ENCODE measurements at regions not wholly inside any gene's neighbourhood (a gene's known extent, or its start where the extent isn't known, plus 50 kb on each side); places are given as distances from the start of the nearest gene placed in this dataset.
A peak's percentile ranks its signal among the peaks of the same experiment; 100 is the strongest.

DNA sequence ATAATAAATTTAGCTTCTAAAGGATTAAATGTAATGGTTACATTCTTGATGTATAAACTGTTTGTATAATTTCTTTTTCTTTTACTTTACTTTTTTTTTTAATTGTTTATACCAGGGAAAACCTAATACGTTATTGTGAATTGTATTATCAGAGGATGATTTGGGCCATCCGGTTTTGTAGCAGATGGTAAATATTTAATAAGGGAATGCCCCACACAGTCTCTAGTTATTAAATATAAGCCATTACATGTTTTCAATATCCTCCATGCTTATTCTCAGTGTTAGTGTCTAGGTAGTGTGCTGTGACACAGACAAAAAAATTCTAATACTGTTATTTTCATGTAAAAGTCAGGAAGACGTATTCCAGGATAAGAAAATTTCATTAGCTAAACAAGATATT is 553.9 kb downstream of the ZNF804A start:
- no peak for DNase-seq

DNA sequence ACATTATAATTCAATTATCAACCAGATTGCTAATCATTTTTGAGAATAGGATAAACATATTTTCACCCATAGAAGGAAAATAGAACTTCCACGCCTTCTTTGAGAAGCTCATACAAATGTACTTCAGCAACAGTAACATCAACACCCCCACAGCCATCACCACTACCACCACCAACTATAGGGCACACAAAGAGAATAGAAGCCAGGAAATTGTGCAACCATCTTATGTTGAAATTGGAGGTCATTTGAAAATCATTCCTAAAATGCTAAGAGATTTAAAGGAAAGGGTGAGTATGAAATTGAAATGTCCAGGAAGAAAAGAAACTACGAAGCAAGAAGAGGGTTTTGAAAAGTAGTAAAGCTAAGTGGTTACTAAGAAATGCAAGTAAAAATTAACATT is 563.4 kb downstream of the ZNF804A start:
- DNase-seq, result no peak

DNA sequence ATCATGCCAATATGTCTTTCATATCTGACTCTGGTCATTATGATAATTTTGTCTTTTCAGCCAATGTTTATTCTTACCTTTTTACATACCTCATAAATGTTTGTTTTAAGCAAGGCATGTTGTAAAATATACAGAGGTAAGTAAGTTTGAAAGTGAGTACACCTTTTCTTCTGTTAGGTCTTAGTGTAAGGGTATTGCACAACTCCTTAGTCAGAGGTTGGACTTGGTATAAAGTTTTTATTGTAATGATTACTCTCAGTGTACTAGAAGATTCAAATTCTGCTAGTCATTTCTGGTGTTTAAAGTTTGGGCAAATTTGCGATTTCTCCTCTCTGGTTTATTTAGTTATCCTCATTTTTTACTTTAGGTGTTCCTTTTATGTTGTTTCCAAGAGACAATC is 564.3 kb upstream of the FSIP2 start:
- no peak for DNase-seq

DNA sequence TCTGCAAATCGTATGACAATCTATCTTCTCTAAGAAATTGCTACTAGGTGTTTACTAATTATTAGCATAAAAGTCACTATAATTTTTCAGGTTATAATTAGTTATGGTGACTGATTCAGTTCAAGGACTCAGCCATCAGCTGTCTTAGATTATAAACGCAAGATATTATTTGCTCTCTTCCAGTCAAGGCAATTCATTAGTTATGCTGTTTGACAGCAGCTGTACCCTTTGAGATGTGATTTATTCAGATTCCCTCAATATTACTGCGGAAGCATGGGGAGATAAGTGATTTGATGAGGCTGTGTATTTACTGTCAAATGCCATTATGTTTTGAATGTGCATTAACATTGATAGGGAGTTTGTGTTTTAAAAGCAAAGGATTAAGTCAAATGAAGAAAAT is 558.9 kb upstream of the FSIP2 start:
- DNase-seq, result no peak

DNA sequence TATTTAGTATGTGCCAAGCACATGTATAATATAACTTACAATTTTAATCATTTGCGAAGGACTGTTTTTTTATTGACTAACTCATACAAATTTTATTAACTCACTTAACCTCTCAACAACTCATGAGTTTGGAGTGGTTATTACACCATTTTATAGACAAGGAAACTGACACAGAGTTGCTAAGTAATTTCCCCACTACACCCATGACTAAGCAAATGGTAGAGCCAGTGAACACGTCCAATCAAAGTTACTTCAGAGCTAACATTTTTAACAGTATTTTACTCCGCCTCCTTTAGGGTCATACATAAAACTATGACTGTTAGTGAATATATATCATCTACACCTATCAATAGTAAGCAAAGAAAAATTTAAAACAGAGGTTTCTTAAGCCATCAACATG is 556.7 kb upstream of the FSIP2 start:
- no peak for DNase-seq

DNA sequence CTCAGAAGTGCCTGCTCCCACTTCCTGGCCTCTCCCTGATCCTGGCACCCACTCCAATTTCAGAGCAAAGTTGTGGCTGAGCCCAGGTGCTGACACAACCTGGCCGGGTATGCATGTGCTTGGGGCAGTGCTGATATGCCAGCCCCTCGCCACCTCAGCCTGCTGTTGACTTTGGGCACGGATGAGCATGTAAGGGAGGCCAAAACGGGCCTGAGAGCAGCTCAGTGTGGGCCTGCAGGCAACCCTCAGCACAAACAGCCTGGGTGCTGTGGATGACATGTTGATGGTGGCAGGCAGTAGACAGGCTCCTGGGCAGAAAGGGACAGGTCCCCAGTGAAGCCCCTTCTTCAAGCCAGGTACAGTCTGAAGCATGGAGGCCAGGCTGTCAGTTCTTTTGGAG is 553.6 kb upstream of the FSIP2 start:
- DNase-seq, result no peak

DNA sequence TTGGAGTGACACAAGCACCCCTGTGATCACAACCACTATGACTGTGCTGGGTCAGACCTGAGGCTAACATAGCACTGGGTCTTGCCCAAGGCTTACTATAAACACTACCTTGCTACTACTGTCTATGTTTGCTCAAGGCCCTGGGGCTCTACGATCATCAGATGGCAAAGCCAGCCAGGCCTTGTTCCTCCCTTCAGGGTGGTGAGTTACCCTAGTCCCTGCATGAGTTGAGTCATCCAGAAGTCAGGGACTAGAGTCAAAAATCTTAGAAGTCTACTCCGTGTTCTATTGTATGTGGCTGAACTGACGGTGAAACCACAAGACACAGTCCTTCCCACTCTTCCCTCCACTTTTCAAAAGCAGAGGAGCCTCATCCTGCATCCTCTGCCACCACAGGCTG is 551.2 kb upstream of the FSIP2 start:
- DNase-seq, result no peak

DNA sequence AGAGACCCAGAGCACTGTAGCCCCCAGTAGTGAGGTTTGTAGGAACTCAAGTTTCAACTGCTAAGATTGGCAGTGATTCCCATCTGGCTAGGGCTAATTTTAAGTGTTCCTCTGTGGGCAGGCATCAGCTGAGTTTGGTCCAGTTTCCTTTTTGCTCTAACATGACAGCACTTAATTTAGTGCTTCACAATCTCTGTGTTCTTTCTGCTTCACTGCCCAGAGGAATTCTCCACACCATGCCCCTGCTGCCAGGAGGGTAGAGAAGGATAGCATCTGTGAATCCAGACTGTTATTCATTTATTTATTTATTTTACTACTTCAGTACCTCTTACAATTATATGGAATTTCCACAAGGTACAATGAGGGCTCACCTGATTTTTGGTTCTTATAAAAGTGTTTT is 549.9 kb upstream of the FSIP2 start:
- no peak for DNase-seq

DNA sequence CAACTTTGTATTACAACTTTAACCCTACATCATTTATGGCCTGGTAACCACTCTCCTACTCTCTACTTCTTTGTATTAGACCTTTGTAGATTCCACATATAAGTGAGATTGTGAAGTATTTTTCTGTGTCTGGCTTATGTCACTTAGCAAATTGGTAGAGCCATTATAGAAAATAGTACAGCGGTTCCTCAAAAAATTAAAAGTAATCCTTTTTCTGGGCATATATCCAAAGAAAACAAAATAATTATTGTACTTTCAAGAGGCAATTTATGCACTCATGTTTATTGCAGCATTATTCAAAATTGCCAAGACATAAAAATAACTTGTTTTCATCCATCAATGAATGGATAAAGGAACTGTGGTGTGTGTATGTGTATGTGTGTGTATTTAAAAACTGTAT is 537.5 kb upstream of the FSIP2 start:
- DNase-seq, result no peak

DNA sequence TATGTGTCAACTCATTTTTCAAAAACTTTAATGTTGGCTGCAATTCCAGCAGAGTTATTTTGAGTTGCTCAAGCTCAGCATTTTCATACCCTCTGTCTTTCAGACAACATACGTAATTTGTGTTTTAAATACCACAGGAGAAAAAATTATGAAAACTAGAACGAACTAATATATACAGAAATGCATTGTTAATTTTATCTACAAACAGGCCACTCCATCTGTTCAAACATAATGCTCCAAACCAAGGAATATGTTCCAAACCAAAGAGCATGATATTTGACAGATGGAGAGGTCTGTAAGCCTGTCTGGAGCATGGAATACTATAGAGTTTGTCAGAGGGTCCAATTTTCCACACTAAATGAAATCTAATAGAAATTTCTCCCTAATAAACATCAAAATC is 536.2 kb upstream of the FSIP2 start:
- no peak for DNase-seq

DNA sequence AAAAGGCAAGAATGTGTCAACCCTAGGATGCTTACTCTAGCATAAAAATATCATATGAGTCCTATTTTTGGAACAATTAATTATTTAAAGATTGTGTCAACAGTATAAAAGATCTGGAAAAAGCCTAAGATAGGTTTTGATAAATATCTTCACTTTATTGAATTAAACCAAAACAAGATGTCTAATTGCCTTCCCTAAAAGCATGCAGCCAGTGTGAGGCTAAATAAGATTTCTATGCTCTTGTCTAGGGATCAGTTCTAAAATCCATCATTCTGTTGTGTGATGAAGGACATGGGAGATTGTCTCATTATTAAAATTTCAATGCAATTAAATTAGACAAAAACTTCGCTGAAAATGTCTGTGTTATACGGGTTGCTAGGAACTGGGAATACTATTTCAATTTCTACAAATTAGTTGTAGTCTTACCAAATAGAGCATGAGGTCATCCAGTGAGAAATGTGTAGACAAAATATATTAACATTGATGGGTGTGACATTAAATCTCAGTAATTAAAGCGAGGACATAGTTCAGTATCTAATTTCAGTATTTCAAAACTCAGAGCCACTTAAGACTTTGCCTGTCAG is 535.6 kb upstream of the FSIP2 start:
- no peak for DNase-seq

DNA sequence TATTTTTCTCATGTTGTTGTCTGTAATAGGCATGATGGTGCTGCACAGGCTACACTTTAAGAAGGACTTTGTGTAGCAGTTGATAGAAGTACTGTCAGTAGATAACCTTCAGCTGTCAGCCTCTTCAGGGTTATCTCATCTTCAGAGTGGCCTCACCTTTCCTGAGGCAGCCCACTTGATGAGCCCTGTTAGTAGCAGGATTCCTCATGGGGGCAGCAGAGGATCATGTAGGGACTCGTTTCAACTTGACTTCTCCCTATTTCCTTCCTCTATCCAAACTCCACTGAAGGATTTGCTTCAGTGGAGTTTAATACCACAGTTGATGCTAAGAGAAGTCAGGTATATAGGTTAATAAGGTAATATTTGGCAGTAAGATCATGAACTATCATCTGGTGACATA is 530.3 kb upstream of the FSIP2 start:
- peak; percentile 2 for DNase-seq

DNA sequence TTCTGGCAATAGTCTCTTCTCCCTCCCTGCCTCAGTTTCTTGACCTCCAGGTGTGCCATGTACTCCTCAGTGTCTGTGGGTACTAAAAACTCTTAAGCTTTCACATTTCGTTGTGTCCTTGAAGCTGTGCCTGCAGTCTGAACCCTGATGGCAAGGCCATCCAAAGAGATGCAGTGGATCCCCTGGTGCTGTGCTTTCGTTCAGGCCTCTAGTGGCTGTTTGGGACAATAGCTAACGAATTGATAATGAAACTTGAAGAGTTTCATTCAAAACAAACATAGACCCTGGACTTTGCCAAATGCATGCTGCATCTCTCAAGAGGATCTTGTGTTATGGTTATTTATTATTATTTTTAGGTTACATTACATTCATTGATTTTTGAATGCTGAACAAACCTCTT is 523.1 kb upstream of the FSIP2 start:
- DNase-seq, result no peak

DNA sequence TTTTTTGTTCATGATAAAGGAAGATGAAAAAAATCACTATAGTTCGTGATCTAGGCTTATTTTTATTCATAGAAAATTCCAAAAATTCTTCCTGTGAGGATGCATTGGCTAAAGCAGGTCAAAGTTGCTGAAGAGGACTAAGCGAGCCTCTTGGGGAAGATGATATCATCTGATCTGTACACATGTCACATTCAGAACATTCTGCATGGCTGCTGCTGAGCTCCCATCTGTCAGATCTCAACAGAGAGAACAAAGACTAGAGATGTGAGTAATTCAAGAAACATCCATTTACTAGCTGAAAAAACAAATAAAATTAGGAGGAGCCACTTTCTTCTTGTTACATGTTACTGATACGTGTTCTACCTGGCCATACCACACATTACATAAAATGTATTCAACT is 518.6 kb upstream of the FSIP2 start:
- no peak for DNase-seq

DNA sequence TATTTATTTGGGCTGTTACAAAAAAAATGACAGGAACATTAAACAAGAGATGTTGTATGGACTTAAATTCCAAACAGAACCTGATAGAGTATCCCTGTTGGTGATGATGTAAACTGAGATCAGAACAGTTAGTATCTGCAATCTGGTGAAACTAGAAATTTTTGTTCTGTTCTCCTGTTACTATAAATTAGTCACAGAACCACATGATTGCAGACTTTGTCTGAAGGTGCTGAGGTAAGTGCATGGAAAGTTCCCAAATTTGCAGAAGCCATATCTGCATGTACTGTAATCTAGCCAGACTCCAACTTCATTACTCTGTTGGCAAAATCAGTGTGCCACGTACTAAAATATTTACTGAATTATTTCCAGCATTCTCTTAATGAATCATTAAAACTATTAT is 516.3 kb upstream of the FSIP2 start:
- no peak for DNase-seq

DNA sequence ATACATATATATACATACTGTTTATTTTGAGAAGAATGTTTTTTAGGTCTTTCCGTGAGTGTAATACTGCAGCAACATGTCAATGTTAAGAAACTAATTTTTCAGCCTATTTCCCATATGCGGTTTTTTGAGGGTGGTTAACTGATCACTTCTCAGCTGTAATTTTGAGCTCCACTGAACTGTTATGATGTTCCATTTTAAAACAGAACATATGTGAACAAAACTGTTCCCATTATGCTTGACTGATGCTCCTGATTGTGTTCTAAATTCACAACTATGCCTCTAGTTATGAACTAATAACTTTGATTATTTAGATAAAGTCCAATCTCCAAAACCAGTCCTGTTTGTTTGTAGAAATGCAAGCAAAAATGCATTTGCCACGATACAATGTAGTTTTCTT is 511.2 kb upstream of the FSIP2 start:
- no peak for DNase-seq

DNA sequence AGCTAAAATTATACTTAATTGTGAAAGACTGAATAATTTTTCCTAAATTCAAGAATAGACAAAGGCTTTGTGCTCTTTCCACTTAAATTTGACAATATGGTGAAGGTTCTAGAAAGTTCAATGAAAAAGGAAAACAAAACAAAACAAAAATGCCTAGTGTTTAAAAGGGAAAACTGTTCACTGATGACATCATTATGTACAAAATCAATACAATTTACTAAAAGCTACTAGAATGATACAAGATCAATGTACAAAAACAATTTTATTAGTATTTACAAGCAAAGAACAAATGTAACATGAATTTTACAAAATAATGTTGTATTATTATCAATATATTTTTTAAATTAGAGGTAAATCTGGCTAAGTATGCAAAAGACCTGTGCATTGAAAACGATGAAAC is 499.1 kb upstream of the FSIP2 start:
- DNase-seq, result no peak

DNA sequence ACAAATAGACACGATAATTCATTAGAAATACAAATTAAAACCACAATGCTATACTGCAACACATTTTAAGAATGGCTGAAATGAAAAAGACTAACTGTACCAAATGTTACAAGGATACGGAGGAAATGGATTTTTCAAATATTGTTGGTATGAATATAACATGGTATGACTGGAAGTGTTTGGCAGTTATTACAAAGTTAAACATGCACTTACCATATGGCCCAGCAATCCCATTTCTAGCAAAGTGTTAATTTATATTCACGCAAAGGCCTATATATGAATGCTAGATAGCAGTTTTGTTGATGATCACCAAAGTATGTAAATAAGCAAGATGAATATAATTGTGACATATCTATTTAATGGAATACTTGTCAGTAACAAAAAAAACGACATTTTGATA is 497.8 kb upstream of the FSIP2 start:
- DNase-seq, result no peak

DNA sequence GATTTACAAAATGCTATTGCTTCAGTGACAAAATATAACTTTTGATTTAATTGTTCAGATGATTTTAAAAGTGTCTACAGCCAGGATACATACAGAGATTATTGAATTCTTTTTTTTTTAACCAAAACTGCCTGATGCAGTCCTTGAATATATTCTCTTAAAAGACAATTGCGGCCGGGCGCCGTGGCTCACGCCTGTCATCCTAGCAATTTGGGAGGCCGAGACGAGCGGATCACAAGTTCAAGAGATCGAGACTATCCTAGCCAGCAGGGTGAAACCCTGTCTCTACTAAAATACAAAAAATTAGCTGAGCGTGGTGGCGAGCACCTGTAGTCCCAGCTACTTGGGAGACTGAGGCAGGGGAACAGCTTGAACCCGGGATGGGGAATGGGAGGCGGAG is 497.0 kb upstream of the FSIP2 start:
- DNase-seq, result no peak

DNA sequence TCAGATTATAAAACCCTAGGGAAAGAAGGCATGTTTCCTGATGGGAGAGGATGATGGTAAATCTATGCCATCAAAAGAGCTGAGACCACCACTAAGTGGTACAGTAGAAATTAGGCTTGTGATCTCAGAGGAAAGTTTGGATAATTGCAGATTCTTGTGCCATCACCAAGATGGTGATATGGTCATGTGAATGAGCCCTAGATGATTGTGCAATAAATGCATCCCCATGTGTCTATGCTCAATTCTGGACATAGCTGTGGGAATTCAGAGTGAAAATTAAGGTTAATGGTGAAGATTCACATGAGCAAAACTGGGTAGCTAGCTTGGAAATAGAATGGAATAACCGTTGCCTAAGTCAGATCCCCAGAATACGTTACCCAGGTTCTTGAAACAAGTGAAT is 496.1 kb upstream of the FSIP2 start:
- DNase-seq, result no peak

DNA sequence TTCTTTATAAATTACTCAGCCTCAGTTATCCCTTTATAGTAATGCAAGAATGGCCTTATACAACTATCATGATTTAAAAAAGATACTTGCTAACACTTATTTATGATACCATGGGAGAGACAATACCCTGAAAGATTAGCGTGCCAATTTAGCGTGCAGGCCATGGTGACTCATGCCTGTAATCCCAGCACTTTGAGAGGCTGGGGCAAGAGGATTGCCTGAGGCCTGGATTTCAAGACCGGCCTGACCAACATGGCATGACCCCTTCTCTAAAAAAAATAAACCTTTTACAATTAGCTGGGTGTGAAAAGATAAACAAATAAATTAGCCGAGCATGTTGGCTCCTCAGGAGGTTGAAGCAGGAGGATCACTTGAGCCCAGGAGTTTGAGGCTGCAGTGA is 493.4 kb upstream of the FSIP2 start:
- DNase-seq, result no peak

DNA sequence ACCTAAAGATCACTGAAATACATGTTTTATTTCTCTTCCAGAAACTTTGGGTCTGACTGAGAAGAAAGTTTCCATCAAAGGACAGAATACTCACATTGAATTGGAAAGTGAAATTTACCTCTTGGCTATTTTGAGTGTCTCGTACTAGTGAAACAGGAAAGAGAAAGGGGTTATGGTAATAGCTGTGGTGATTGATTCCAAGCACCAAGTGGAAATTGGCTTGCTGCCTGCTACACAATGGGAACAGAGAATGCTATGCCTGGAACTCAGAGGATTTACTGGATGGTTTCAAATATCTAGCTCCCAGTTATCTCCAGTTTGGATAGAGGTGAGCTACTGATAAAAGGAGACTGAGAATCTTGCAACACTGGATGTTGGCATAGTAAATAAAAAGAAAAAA is 492.8 kb upstream of the FSIP2 start:
- no peak for DNase-seq

DNA sequence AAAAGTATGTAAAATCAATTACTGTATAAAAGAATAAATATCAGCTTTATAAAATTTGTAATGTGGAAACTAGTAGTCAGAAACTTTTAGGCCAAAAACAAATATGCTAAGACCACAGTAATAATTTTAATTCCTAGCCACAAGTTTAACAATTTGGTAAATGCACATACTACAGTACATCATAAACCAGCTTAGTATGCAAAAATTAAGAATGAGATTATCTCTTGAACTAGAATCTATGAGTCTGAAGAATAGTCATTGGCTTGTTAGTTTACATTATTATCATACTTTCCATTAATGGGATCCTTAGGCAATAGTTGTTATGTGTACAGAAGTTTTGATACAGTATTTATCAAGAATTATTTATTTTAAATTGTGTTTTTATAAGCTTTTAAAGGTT is 491.9 kb upstream of the FSIP2 start:
- no peak for DNase-seq

DNA sequence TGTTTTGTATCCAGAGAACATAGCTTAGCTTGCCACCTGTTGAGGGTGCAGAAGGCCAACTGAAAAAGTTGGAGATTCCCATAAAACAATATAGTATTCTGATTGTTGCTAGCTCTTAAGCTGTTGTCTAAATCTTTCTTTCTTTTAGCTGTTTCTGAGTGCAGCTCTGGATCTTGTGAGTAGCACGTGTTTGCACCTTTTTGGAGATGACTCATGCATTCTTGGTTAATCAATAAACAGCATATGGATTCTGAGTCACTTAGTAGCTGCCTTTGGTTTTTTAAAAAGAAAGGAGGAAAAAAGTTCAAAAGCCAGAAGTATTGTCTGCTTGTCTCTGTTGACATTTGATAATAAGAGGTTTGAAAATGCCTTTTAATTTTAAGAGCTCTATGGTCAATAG is 483.0 kb upstream of the FSIP2 start:
- no peak for DNase-seq

DNA sequence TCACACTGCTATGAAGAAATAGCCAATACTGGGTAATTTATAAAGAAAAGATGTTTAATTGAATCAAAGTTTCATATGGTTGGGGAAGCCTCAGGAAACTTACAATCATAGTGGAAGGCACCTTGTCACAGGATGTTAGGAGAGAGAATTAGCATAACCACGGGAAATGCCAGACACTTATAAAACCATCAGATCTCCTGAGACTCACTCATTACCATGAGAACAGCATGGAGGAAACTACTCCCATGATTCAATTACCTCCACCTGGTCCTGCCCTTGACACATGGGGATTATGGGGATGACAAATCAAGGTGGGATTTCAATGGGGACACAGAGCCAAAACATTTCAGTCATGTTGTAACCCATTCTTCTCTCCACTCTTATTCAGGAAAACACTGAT is 472.9 kb upstream of the FSIP2 start:
- DNase-seq, result no peak

DNA sequence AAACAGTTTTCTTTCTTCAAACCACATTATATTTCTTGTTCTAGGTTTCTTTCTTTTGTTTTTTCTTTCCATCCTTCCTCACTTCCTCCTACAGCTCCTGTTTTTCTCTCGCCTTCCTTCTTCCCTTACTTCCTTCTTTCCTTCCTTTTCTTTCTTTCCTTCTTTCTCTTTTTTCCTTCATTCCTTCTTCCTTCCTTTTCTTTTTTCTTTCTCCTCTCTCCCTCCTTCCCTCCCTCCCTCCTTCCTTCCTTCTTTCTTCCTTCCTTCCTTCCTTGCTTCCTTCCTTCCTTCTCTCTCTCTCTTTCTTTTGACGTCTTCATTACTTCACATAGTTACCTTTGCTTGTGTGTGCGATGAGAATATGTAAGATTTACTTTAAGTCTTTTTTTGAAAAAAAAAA is 470.0 kb upstream of the FSIP2 start:
- no peak for DNase-seq

Measured in stimulated activated CD4-positive, alpha-beta T cell treated with anti-CD3 and anti-CD28 coated beads, Interleukin-15, amount 100 ng/mL, for 24 hours (primary cell).